GM12878 (cell line): ENCODE measurements at regions not wholly inside any gene's neighbourhood (a gene's known extent, or its start where the extent isn't known, plus 50 kb on each side); places are given as distances from the start of the nearest gene placed in this dataset.

Experiments used
- ATAC-seq: fragments of 200-7000 bp; cut with Tn5 transposase; 3 replicates; pipeline ENCODE4 v1.9.1; 2020; ENCODE audit warnings: mild to moderate bottlenecking, moderate library complexity
- BruUV-seq: library from RNA; stranded (reverse); fragments of 400-500 nt; replicated peaks from 2 replicates; lab custom pipeline; 2021; lab: Mats Ljungman, UMichigan
- CTCF ChIA-PET: fragments of 300-600 bp; sonication (Branson Sonifier 250); formaldehyde crosslinking; extraction: SDS; loops from one replicate; lab custom pipeline; 2021; ENCODE audit warnings: inconsistent platforms; lab: Yijun Ruan, JAX
- POLR2A ChIA-PET: fragments of 350-600 bp; formaldehyde crosslinking; extraction: SDS; loops from one replicate; lab custom pipeline; 2021; ENCODE audit warnings: inconsistent platforms; lab: Charles Lee
- RAD21 ChIA-PET: fragments of 300-600 bp; sonication (Branson Sonifier 250); formaldehyde crosslinking; loops from one replicate; lab custom pipeline; 2023; ENCODE audit warnings: antibody characterized with exemption; ENCODE audit not compliant: unreplicated experiment; lab: Charles Lee
- SMC1A ChIA-PET: fragments of 300-600 bp; sonication (Branson Sonifier 250); formaldehyde crosslinking; loops from one replicate; lab custom pipeline; 2023; ENCODE audit not compliant: unreplicated experiment, uncharacterized antibody; lab: Charles Lee
- DNase-seq: peaks from one replicate; pipeline ENCODE4 v3.0.0-alpha.2; 2011; ENCODE audit warnings: low read depth, low spot score
- FAIRE-seq: peaks from 3 replicates; lab custom pipeline; 2011; peaks lifted over from hg19 to GRCh38; lab: Jason Lieb, UNC
- H2AFZ ChIP-seq: 2 replicates; pipeline ENCODE4 v1.6.0; 2011; ENCODE audit warnings: low read depth, low read length, control low read depth; ENCODE audit not compliant: control insufficient read depth
- H3K27ac ChIP-seq: 2 replicates; pipeline ENCODE4 v1.5.1; 2011; ENCODE audit warnings: control low read depth; ENCODE audit not compliant: control insufficient read depth, insufficient read depth
- H3K27me3 ChIP-seq, 2 experiments: replicated peaks in 1 of 2; 2 replicates each; pipeline versions ENCODE4 v1.6.0 to v1.6.1; 2011; ENCODE audit warnings: low read length in 1 of 2; ENCODE audit not compliant: control insufficient read depth in 2 of 2, insufficient read depth in 2 of 2
- H3K36me3 ChIP-seq, 2 experiments: 2 replicates each; pipeline ENCODE4 v1.5.1; 2011; ENCODE audit warnings: low read length in 1 of 2; ENCODE audit not compliant: control insufficient read depth in 2 of 2, insufficient read depth in 2 of 2
- H3K4me1 ChIP-seq: 2 replicates; pipeline ENCODE4 v1.6.1; 2011; ENCODE audit warnings: mild to moderate bottlenecking, low read length, moderate library complexity, mixed read lengths; ENCODE audit not compliant: control insufficient read depth, insufficient read depth
- H3K4me2 ChIP-seq: 2 replicates; pipeline ENCODE4 v1.6.0; 2011; ENCODE audit warnings: control low read depth; ENCODE audit not compliant: control insufficient read depth, insufficient read depth
- H3K4me3 ChIP-seq: fragments of 200-600 bp; sonication (generic); 2 replicates; pipeline ENCODE4 v1.5.1; 2016
- H3K79me2 ChIP-seq: 2 replicates; pipeline ENCODE4 v1.6.0; 2011; ENCODE audit warnings: low read length; ENCODE audit not compliant: control insufficient read depth, insufficient read depth
- H3K9ac ChIP-seq: 2 replicates; pipeline ENCODE4 v1.8.0; 2011; ENCODE audit warnings: low read length, control low read depth, mixed read lengths; ENCODE audit not compliant: control insufficient read depth, insufficient read depth
- H3K9me3 ChIP-seq: replicated peaks from 3 replicates; pipeline ENCODE4 v1.5.1; 2011; ENCODE audit warnings: mild to moderate bottlenecking, low read length; ENCODE audit not compliant: control insufficient read depth, insufficient read depth
- H4K20me1 ChIP-seq: 2 replicates; pipeline ENCODE4 v1.6.0; 2011; ENCODE audit not compliant: control insufficient read depth, insufficient read depth
- CREM ChIP-seq: IDR thresholded peaks from 2 replicates; pipeline ENCODE4 v1.6.1; 2014; ENCODE audit warnings: antibody characterized with exemption, low read depth
- HSF1 ChIP-seq: fragments of 150-350 bp; IDR thresholded peaks from 2 replicates; pipeline ENCODE4 v1.6.1; 2014; ENCODE audit warnings: mild to moderate bottlenecking, low read depth, low read length
- IRF5 ChIP-seq: fragments of 450-650 bp; IDR thresholded peaks from 2 replicates; pipeline ENCODE4 v1.6.1; 2017; ENCODE audit warnings: borderline replicate concordance
- REST ChIP-seq: IDR thresholded peaks from 2 replicates; pipeline ENCODE4 v1.6.1; 2012; ENCODE audit warnings: mild to moderate bottlenecking, low read depth, low read length
- SKIL ChIP-seq: fragments of 450-650 bp; IDR thresholded peaks from 2 replicates; pipeline ENCODE4 v1.6.1; 2017; ENCODE audit warnings: mild to moderate bottlenecking, low read depth, inconsistent platforms; ENCODE audit not compliant: poor library complexity, severe bottlenecking
- SREBF2 ChIP-seq: IDR thresholded peaks from 2 replicates; pipeline ENCODE4 v1.6.1; 2012; ENCODE audit warnings: mild to moderate bottlenecking, low read length
- WGBS: methylation state at CpG from one replicate; pipeline ENCODE4 v1.1.6; 2016; ENCODE audit warnings: low lambda C conversion rate; ENCODE audit not compliant: insufficient replicate concordance, insufficient coverage; ENCODE audit errors: missing lambda C conversion rate; 5-methylcytosine and 5-hydroxymethylcytosine counted together
- in situ Hi-C: fragments of 300-500 bp; cut with MboI; formaldehyde crosslinking; loops from 9 replicates; pipeline ENCODE4 v1.14.3; 2018; ENCODE audit warnings: mixed read lengths
- intact Hi-C: fragments of 100-400 bp; cut with micrococcal nuclease; formaldehyde crosslinking; loops from one replicate; pipeline ENCODE4 v1.14.2; 2022; ENCODE audit not compliant: unreplicated experiment

GRCh38 chr2:129229196-129229595 is 750.3 kb upstream of the RAB6C start:
- no peak overlapping the region for H3K27ac ChIP-seq
- intact Hi-C loops = no loop called here

GRCh38 chr2:129229830-129230441 is 749.5 kb upstream of the RAB6C start:
- BruUV-seq = no TSS peak
- TF ChIP-seq REST (no peak), SKIL (no peak), CREM (no peak), HSF1 (no peak)

More at GRCh38 chr2:129229196-129229595, 750.3 kb upstream of the RAB6C start:
- ChIA-PET SMC1A (no interaction called here), RAD21 (no interaction called here), CTCF (no interaction called here)
- H3K9me3 ChIP-seq = no peaks in the 10 kb centered on the region
- no peak overlapping the region for H3K4me3 ChIP-seq
- WGBS = 17% methylated on average over 3 of the region's 3 CpGs
- no peak for DNase-seq
- H3K9ac ChIP-seq = no peak overlapping the region
- no peaks in the 10 kb centered on the region for H4K20me1 ChIP-seq
- no peaks in the 10 kb centered on the region for H3K79me2 ChIP-seq
- TF ChIP-seq IRF5 = no peak
- no peak for TF ChIP-seq SREBF2
- TF ChIP-seq, all 136 proteins: peak for 0
- no peak overlapping the region for H2AFZ ChIP-seq
- H3K27me3 ChIP-seq = no peaks in the 10 kb centered on the region; a peak in 1 of 4 replicates
- BruUV-seq = no TSS peak
- ATAC-seq (no peak), FAIRE-seq (no peak)
- in situ Hi-C loops = no loop called here
- H3K36me3 ChIP-seq = no peaks in the 10 kb centered on the region
- no peaks in the 10 kb centered on the region for H3K4me1 ChIP-seq
- POLR2A ChIA-PET = no interaction called here
- no peak overlapping the region for H3K4me2 ChIP-seq

More at GRCh38 chr2:129229830-129230441, 749.5 kb upstream of the RAB6C start:
- no peak overlapping the region for H3K4me3 ChIP-seq
- intact Hi-C loops = loop anchor here (5.0 kb wide), 1 partner anchor 493 kb away; no protein-coding TSS in a partner anchor
- no peak overlapping the region for H2AFZ ChIP-seq
- H3K4me2 ChIP-seq = no peak overlapping the region
- FAIRE-seq (no peak), ATAC-seq (no peak), DNase-seq (no peak)
- no peaks in the 10 kb centered on the region for H3K36me3 ChIP-seq
- H3K4me1 ChIP-seq = no peaks in the 10 kb centered on the region
- H3K9ac ChIP-seq = no peak overlapping the region
- no peaks in the 10 kb centered on the region for H3K9me3 ChIP-seq
- no peak overlapping the region for H3K27ac ChIP-seq
- no peaks in the 10 kb centered on the region for H4K20me1 ChIP-seq
- in situ Hi-C loops = no loop called here
- WGBS = 23% methylated on average over 7 of the region's 7 CpGs
- CTCF ChIA-PET = no interaction called here
- POLR2A ChIA-PET = no interaction called here
- SMC1A ChIA-PET = no interaction called here
- RAD21 ChIA-PET = no interaction called here
- no peaks in the 10 kb centered on the region for H3K79me2 ChIP-seq
- no peaks in the 10 kb centered on the region; a peak in 1 of 4 replicates for H3K27me3 ChIP-seq
